ENCODE measurements at regions not wholly inside any gene's neighbourhood (a gene's known extent, or its start where the extent isn't known, plus 50 kb on each side); places are given as distances from the start of the nearest gene placed in this dataset.

GRCh38 chr5:97501286-97501964 is 318.4 kb upstream of the RIOK2 start:
- DNase-seq (ENCODE audit: low spot score): no peak
- no peak for TF ChIP-seq YY1 (IDR thresholded peaks at IDR 0.05)
- TF ChIP-seq FOXA2 (IDR thresholded peaks at IDR 0.05): no peak
- no peak for TF ChIP-seq REST (IDR thresholded peaks at IDR 0.05)
- H3K4me3 ChIP-seq (ENCODE audit: low read depth in 1 of 3, low read length in 3 of 3): no peak overlapping the region

GRCh38 chr5:97501965-97502305 is 318.9 kb upstream of the RIOK2 start:
- TF ChIP-seq SP1 (IDR thresholded peaks at IDR 0.05) (no peak), RAD21 (IDR thresholded peaks at IDR 0.05) (no peak), TAF1 (conservative IDR thresholded peaks at IDR 0.05) (no peak), HNF4G (IDR thresholded peaks at IDR 0.05) (no peak), CTCF (IDR thresholded peaks at IDR 0.05; ENCODE audit: low read depth, low read length, missing input control) (no peak), NR2F2 (IDR thresholded peaks at IDR 0.05) (no peak)
- Histone ChIP-seq H3K36me3 (ENCODE audit: control insufficient read depth in 4 of 4, insufficient read depth in 3 of 4, low read depth in 1 of 4, low read length in 3 of 4) (no peaks in the 10 kb centered on the region), H3K27ac (ENCODE audit: low read depth in 1 of 2, low read length in 2 of 2) (no peak overlapping the region), H3K9ac (ENCODE audit: low read depth in 1 of 2, low read length in 2 of 2) (no peak overlapping the region), H3K27me3 (ENCODE audit: control insufficient read depth in 4 of 4, insufficient read depth in 4 of 4, low read length in 3 of 4) (no peaks in the 10 kb centered on the region), H3K4me3 (ENCODE audit: low read depth in 1 of 3, low read length in 3 of 3) (no peak overlapping the region), H3K9me3 (ENCODE audit: control insufficient read depth in 4 of 4, low read length in 3 of 4) (no peaks in the 10 kb centered on the region), H3K4me1 (ENCODE audit: control insufficient read depth in 4 of 4, insufficient read depth in 4 of 4, low read length in 3 of 4) (no peaks in the 10 kb centered on the region)
- WGBS: 87% methylated on average over 3 of the region's 3 CpGs
- DNase-seq (ENCODE audit: low spot score): no peak

More at GRCh38 chr5:97501286-97501964, 318.4 kb upstream of the RIOK2 start:
- Histone ChIP-seq H3K27me3 (ENCODE audit: control insufficient read depth in 4 of 4, insufficient read depth in 4 of 4, low read length in 3 of 4) (no peaks in the 10 kb centered on the region), H3K4me1 (ENCODE audit: control insufficient read depth in 4 of 4, insufficient read depth in 4 of 4, low read length in 3 of 4) (no peaks in the 10 kb centered on the region), H3K9ac (ENCODE audit: low read depth in 1 of 2, low read length in 2 of 2) (no peak overlapping the region), H3K36me3 (ENCODE audit: control insufficient read depth in 4 of 4, insufficient read depth in 3 of 4, low read depth in 1 of 4, low read length in 3 of 4) (no peaks in the 10 kb centered on the region), H3K9me3 (ENCODE audit: control insufficient read depth in 4 of 4, low read length in 3 of 4) (no peaks in the 10 kb centered on the region), H3K27ac (ENCODE audit: low read depth in 1 of 2, low read length in 2 of 2) (no peak overlapping the region)
- 71% methylated on average over 3 of the region's 3 CpGs for WGBS

GRCh38 chr5:97508864-97509263 is 325.8 kb upstream of the RIOK2 start:
- no peak for DNase-seq (ENCODE audit: low spot score)
- H3K27me3 ChIP-seq (ENCODE audit: control insufficient read depth in 4 of 4, insufficient read depth in 4 of 4, low read length in 3 of 4): no peaks in the 10 kb centered on the region
- 82% methylated on average over 1 of the region's 1 CpG for WGBS
- no peaks in the 10 kb centered on the region for H3K4me1 ChIP-seq (ENCODE audit: control insufficient read depth in 4 of 4, insufficient read depth in 4 of 4, low read length in 3 of 4)
- no peaks in the 10 kb centered on the region for H3K9me3 ChIP-seq (ENCODE audit: control insufficient read depth in 4 of 4, low read length in 3 of 4)
- H3K36me3 ChIP-seq (ENCODE audit: control insufficient read depth in 4 of 4, insufficient read depth in 3 of 4, low read depth in 1 of 4, low read length in 3 of 4): no peaks in the 10 kb centered on the region
- no peak overlapping the region for H3K27ac ChIP-seq (ENCODE audit: low read depth in 1 of 2, low read length in 2 of 2)
- H3K9ac ChIP-seq (ENCODE audit: low read depth in 1 of 2, low read length in 2 of 2): no peak overlapping the region
- no peak overlapping the region for H3K4me3 ChIP-seq (ENCODE audit: low read depth in 1 of 3, low read length in 3 of 3)
- TF ChIP-seq GABPA (IDR thresholded peaks at IDR 0.05 in 1 of 2, conservative IDR thresholded peaks at IDR 0.05 in 1 of 2) (no peak), FOXA2 (IDR thresholded peaks at IDR 0.05) (no peak), RXRA (IDR thresholded peaks at IDR 0.05) (no peak), ATF3 (IDR thresholded peaks at IDR 0.05) (no peak), RAD21 (IDR thresholded peaks at IDR 0.05) (no peak), REST (IDR thresholded peaks at IDR 0.05) (no peak), TAF1 (conservative IDR thresholded peaks at IDR 0.05) (no peak), ZBTB33 (IDR thresholded peaks at IDR 0.05) (no peak), NR2F2 (IDR thresholded peaks at IDR 0.05) (no peak), EGR1 (IDR thresholded peaks at IDR 0.05; ENCODE audit: low read depth in 2 of 2) (no peak), FOXA1 (IDR thresholded peaks at IDR 0.05) (no peak), MAX (IDR thresholded peaks at IDR 0.05) (no peak), SP1 (IDR thresholded peaks at IDR 0.05) (no peak), JUND (IDR thresholded peaks at IDR 0.05) (no peak)

All from liver (tissue), 8 donors.